ENCODE measurements at regions not wholly inside any gene's neighbourhood (a gene's known extent, or its start where the extent isn't known, plus 50 kb on each side); places are given as distances from the start of the nearest gene placed in this dataset.

- DNase-seq (no peak), ATAC-seq (no peak)
- H3K27me3 ChIP-seq, result no peaks in the 10 kb centered on the region
- WGBS (ENCODE audit: insufficient coverage, low coverage, low lambda C conversion rate, missing lambda C conversion rate), result 85% methylated on average over 2 of the region's 2 CpGs
- H3K4me3 ChIP-seq, result no peak overlapping the region
- H3K36me3 ChIP-seq, result no peaks in the 10 kb centered on the region
- H3K4me1 ChIP-seq, result peaks cover 0 to 19% (median 5%) of the 10 kb centered on the region in 4 donors
- no peaks in the 10 kb centered on the region for H3K9me3 ChIP-seq
- intact Hi-C loops (cut with DNase I), result loop anchor here (10.0 kb wide), 1 partner anchor 183 kb away; no protein-coding TSS in a partner anchor
- H3K27ac ChIP-seq, result no peak overlapping the region
- TF ChIP-seq, protein P1, sequence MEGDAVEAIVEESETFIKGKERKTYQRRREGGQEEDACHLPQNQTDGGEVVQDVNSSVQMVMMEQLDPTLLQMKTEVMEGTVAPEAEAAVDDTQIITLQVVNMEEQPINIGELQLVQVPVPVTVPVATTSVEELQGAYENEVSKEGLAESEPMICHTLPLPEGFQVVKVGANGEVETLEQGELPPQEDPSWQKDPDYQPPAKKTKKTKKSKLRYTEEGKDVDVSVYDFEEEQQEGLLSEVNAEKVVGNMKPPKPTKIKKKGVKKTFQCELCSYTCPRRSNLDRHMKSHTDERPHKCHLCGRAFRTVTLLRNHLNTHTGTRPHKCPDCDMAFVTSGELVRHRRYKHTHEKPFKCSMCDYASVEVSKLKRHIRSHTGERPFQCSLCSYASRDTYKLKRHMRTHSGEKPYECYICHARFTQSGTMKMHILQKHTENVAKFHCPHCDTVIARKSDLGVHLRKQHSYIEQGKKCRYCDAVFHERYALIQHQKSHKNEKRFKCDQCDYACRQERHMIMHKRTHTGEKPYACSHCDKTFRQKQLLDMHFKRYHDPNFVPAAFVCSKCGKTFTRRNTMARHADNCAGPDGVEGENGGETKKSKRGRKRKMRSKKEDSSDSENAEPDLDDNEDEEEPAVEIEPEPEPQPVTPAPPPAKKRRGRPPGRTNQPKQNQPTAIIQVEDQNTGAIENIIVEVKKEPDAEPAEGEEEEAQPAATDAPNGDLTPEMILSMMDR (IDR thresholded peaks at IDR 0.05), result no peak
- no peak for TF ChIP-seq POLR2A (IDR thresholded peaks at IDR 0.05)
Observed at GRCh38 chr14:71318097-71318459, 410.8 kb downstream of the PCNX1 start.

- WGBS (ENCODE audit: insufficient coverage, low coverage, low lambda C conversion rate, missing lambda C conversion rate), result 16% methylated on average over 5 of the region's 5 CpGs
- peak overlapping the region; percentile 92 to 95 (median 92) for H3K4me3 ChIP-seq
- intact Hi-C loops (cut with DNase I), result loop anchor here (10.0 kb wide), 1 partner anchor 185 kb away; no protein-coding TSS in a partner anchor
- no peaks in the 10 kb centered on the region for H3K36me3 ChIP-seq
- no peaks in the 10 kb centered on the region for H3K9me3 ChIP-seq
- H3K27ac ChIP-seq, result peak overlapping the region in 1 of 3 donors; percentile 98
- no peaks in the 10 kb centered on the region for H3K27me3 ChIP-seq
- TF ChIP-seq, protein P1 (IDR thresholded peaks at IDR 0.05), result no peak
- TF ChIP-seq POLR2A (IDR thresholded peaks at IDR 0.05), result no peak
- ATAC-seq, result no peak
- DNase-seq, result no peak
- peaks cover 0 to 29% (median 5%) of the 10 kb centered on the region in 4 donors for H3K4me1 ChIP-seq
Observed at GRCh38 chr14:71319666-71320065, 412.4 kb downstream of the PCNX1 start.

DNA sequence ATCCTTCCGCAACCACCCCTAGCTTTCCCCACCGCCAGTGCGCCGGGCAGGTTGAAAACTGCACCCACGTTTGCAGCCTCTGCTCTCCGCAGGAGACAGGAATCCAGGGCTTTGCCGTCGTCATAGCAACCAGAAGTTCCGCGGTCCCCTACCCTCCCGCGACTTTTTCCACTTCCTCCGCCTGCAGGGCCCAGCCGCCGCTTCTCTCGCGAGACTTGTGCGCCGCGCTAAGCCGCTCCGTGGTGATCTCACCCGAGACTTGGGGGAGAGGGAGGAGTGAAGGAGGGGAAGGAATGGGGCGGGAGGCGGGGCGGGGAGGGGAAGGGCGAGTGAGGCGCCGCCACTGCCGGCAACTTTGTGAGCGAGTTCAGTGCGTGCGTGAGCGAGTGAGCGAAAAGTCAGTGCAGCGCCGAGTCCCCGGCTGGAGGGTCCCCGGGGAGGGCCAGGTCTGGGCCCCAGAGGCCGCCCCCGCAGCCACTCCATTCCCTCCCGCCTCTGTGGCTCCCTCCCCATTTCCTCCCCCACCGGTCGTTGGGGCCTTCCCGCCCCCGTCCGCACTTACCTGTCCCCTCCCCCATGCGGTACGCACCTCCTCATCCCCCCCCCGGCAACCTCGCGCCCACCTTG lies 413.0 kb downstream of the PCNX1 start, which contains the start of gene SIPA1L1:
Gene SIPA1L1 (plus strand): TSS at position 370 of the 627 bp plus-strand sequence.
- Histone ChIP-seq H3K27me3 (no peaks in the 10 kb centered on the region), H3K4me3 (peak within 1 kb of the TSS; percentile 92 to 95 (median 92)), H3K4me1 (peaks cover 0 to 31% (median 5%) of the 10 kb centered on the region in 4 donors), H3K27ac (peak within 1 kb of the TSS; percentile 95 to 98 (median 95)), H3K9me3 (no peaks in the 10 kb centered on the region), H3K36me3 (no peaks in the 10 kb centered on the region)
- TF ChIP-seq, protein P1 (IDR thresholded peaks at IDR 0.05), result no peak
- peak; percentile 85 for TF ChIP-seq POLR2A (IDR thresholded peaks at IDR 0.05)
- peak; percentile 89 to 93 (median 92) for ATAC-seq
- WGBS (ENCODE audit: insufficient coverage, low coverage, low lambda C conversion rate, missing lambda C conversion rate), result under 1% methylated on average over 37 of the region's 52 CpGs
- intact Hi-C loops (cut with DNase I), result no loop called here
- peak; percentile 99 for DNase-seq

DNA sequence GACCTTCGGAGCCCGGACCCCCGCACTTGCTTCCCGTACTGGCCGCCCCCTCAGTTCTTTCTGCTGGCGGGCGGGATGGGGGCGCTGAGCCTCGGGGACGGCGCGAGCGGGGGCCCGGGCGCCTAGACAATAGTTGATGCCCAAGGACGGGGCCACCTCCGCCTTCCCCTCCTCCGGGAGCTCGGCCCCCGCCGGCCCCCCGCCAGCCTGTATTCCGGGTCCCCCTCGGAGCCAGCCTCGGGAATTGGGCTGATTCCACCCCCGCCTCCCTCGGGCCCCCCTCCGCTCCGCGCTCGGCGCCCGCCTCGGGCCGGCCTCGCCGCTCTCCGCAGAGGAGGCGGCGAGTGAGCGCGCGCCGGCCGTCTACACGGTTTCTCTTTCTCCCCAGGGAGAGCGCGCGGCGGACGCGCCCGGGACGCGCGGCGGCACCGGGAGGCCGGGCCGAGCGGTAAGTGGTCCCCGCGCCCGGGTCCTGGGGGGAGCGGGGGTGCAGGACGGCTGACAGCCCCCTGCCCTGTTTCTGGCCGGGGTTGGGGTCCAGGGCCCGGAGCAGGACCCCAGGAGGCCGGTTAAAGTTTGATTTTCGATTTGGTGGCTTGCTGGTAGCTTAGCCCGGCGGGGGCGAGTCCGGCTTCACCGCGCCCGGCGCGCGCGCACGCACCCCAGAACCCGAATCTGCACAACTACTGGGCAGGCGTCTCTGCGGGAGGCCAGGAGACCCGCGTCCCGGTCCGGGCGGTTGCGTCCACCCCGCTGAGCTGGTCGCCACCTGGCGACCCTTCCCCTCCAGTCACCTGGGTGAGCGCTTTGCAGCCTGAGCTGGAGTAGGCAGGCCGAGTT lies 413.7 kb downstream of the PCNX1 start:
- WGBS (ENCODE audit: insufficient coverage, low coverage, low lambda C conversion rate, missing lambda C conversion rate), result 0% methylated on average over 14 of the region's 96 CpGs
- TF ChIP-seq, protein P1 (IDR thresholded peaks at IDR 0.05), result no peak
- TF ChIP-seq POLR2A (IDR thresholded peaks at IDR 0.05), result peak; percentile 63

More for the DNA sequence above, 413.7 kb downstream of the PCNX1 start:
- Histone ChIP-seq H3K9me3 (no peaks in the 10 kb centered on the region), H3K4me1 (peaks cover 0 to 31% (median 8%) of the 10 kb centered on the region in 4 donors), H3K4me3 (peak overlapping the region; percentile 92 to 95 (median 92)), H3K36me3 (no peaks in the 10 kb centered on the region), H3K27ac (peak overlapping the region; percentile 95 to 98 (median 95)), H3K27me3 (no peaks in the 10 kb centered on the region)
- intact Hi-C loops (cut with DNase I), result no loop called here
- DNase-seq (peak; percentile 71 to 80 (median 80)), ATAC-seq (peak; percentile 45 to 74 (median 68))

All from right lobe of liver (tissue), 6 donors.